Neural crest cell (in vitro differentiated cells): ENCODE measurements at regions not wholly inside any gene's neighbourhood (a gene's known extent, or its start where the extent isn't known, plus 50 kb on each side); places are given as distances from the start of the nearest gene placed in this dataset.

ENCODE experiments used
- DNase-seq: peaks from one replicate; pipeline ENCODE4 v3.0.0; 2021; ENCODE audit warnings: low read depth, mixed read lengths, low spot score
- H3K27ac Mint-ChIP-seq: one replicate; pipeline ENCODE4 v1.8.0; 2021; ENCODE audit warnings: mild to moderate bottlenecking, mixed read lengths; ENCODE audit not compliant: unreplicated experiment
- H3K27me3 Mint-ChIP-seq: 2 replicates; pipeline ENCODE4 v1.8.0; 2021; ENCODE audit warnings: low read depth, mild to moderate bottlenecking, mixed read lengths
- H3K36me3 Mint-ChIP-seq: 2 replicates; pipeline ENCODE4 v1.8.0; 2021; ENCODE audit warnings: low read depth, mild to moderate bottlenecking, mixed read lengths
- H3K4me1 Mint-ChIP-seq: 2 replicates; pipeline ENCODE4 v1.8.0; 2021; ENCODE audit warnings: mixed read lengths
- H3K4me3 Mint-ChIP-seq: one replicate; pipeline ENCODE4 v1.8.0; 2021; ENCODE audit warnings: mild to moderate bottlenecking, mixed read lengths
- H3K9me3 Mint-ChIP-seq: 2 replicates; pipeline ENCODE4 v1.8.0; 2021; ENCODE audit warnings: mixed read lengths
- TF ChIP-seq, protein P1 (sequence below): fragments of 200-600 bp; sonication (generic); conservative IDR thresholded peaks from 2 replicates; pipeline ENCODE4 v1.5.0; 2021; ENCODE audit warnings: antibody characterized with exemption, mild to moderate bottlenecking

DNA sequence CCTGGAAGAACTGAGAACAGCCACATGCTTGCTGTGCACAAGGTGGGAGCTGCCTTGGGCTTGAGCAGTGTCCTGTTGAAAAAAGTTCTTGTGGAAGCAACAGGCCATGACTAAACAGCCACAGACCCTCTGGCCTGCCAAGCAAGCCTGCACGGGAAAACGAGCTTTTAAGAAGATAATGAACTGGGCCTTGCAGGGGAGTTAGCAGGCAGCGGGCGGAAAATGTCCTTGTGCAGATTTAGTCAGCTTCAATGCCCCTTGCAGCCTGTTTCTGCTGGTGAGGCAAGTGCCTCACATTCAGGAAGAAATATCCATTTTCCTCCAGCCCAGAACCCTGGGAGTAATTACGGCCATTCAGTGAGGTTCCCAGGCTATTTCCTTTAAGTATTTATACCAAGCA is 126.2 kb upstream of the KLHL25 start:
- peaks cover 2% of the 10 kb centered on the region for H3K27me3 Mint-ChIP-seq
- no peak overlapping the region for H3K4me3 Mint-ChIP-seq
- peaks cover 8% of the 10 kb centered on the region for H3K4me1 Mint-ChIP-seq
- peaks cover 7% of the 10 kb centered on the region for H3K36me3 Mint-ChIP-seq
- H3K9me3 Mint-ChIP-seq = peaks cover 10% of the 10 kb centered on the region
- DNase-seq = no peak
- TF ChIP-seq, protein P1, sequence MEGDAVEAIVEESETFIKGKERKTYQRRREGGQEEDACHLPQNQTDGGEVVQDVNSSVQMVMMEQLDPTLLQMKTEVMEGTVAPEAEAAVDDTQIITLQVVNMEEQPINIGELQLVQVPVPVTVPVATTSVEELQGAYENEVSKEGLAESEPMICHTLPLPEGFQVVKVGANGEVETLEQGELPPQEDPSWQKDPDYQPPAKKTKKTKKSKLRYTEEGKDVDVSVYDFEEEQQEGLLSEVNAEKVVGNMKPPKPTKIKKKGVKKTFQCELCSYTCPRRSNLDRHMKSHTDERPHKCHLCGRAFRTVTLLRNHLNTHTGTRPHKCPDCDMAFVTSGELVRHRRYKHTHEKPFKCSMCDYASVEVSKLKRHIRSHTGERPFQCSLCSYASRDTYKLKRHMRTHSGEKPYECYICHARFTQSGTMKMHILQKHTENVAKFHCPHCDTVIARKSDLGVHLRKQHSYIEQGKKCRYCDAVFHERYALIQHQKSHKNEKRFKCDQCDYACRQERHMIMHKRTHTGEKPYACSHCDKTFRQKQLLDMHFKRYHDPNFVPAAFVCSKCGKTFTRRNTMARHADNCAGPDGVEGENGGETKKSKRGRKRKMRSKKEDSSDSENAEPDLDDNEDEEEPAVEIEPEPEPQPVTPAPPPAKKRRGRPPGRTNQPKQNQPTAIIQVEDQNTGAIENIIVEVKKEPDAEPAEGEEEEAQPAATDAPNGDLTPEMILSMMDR = no peak
- H3K27ac Mint-ChIP-seq = no peak overlapping the region

DNA sequence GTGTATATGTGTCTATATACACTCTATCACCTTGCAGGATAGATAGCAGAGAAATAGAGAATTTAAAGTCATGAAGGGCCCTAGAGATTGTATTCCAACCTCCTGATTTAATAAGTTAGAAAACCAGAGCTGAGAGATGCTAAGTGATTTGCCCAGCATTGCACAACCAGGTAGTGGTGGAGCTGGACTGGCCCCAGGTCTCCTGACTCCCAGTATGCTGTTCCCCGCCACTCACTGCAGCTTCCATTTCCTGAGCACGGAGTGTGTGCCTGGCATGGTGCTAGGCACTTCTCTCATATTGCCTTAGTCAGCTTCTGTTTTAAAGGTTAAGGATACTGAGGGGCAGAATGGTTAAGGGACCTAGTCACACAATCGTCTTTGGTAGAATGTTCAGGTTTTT is 129.4 kb upstream of the KLHL25 start:
- H3K9me3 Mint-ChIP-seq = peaks cover 2% of the 10 kb centered on the region
- no peak for DNase-seq
- H3K27me3 Mint-ChIP-seq = peaks cover 2% of the 10 kb centered on the region
- no peak overlapping the region for H3K4me3 Mint-ChIP-seq
- TF ChIP-seq, protein P1 = no peak
- H3K27ac Mint-ChIP-seq = no peak overlapping the region
- H3K36me3 Mint-ChIP-seq = no peaks in the 10 kb centered on the region
- H3K4me1 Mint-ChIP-seq = no peaks in the 10 kb centered on the region

DNA sequence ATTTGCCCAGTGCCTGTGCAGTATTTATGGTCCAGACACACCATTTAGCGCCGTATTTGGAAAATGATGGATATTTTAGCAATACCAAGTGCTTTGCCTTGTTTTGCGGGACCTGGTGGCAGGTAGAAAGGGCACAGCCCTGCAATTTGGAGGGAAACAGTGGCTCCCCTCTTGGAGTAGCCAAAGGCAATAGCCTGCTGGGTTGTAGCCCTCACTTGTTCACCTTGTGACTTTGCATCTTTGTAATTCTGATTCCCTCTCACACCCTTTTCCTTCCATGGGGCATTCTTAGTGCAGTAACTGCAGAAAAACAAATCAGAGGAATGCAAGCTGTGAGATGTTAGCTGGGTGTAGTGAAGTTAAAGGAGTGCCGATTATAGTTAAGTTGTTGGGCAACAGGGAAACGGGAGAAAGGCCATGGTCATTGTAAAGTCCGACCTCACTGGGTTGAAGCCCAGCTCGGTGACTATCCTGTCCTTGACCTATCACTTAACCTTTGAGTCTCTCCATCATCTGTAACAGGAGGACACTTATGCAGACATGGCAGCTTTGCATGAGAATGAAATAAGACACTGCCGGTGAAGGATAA is 131.0 kb upstream of the KLHL25 start:
- TF ChIP-seq, protein P1 = no peak
- H3K27me3 Mint-ChIP-seq = peaks cover 2% of the 10 kb centered on the region
- no peak overlapping the region for H3K27ac Mint-ChIP-seq
- no peak overlapping the region for H3K4me3 Mint-ChIP-seq
- no peaks in the 10 kb centered on the region for H3K36me3 Mint-ChIP-seq
- H3K4me1 Mint-ChIP-seq = no peaks in the 10 kb centered on the region
- H3K9me3 Mint-ChIP-seq = no peaks in the 10 kb centered on the region
- DNase-seq = no peak

DNA sequence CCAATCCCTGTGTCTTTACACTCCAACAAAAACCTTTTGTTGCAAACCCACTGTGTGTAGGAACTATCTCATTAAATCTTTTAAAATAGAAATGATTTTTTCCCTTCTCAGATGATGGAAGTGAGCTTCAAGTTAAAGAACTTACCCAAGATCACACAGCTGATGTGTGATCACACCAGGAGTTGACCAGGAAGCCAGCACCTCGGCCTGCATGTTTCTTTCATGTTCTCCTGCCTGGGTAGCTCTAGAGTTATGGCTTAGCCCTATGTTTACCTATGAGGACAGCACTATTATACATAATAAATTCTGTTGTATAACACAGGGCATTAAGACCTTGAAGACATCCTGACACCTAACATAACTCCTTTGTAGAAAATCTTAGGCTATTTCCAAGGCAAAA is 132.1 kb upstream of the KLHL25 start:
- Mint-ChIP-seq H3K9me3 (no peaks in the 10 kb centered on the region), H3K4me1 (no peaks in the 10 kb centered on the region), H3K36me3 (no peaks in the 10 kb centered on the region), H3K27me3 (peaks cover 2% of the 10 kb centered on the region), H3K4me3 (no peak overlapping the region), H3K27ac (no peak overlapping the region)
- DNase-seq = no peak
- TF ChIP-seq, protein P1 = no peak

DNA sequence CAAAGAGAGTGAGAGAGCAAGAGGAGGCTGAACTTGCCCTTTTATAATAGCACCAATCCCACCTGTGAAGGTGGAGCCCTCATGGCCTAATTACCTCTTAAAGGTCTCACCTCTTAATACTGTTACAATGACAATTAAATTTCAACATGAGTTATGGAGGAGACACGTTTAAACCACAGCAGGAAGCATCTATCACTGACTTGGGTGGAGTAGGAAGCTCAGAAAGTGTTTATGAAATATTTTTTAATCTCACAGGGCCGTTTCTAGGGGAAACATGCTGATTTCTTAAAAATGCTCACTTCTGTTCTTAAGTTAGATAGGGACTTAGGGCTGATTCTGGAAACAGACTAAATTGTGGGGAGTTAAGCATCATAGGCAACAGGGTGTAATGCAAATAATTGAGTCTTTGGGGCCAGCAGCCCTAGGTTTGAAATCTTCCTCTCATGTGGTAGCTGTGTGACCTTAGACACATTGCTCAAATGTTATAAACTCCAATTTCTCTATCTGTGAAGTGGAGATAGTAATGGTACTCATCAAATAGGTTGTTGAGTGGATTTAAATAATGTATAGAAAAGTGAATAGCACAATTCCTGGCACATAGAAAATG is 133.3 kb upstream of the KLHL25 start:
- no peak for DNase-seq
- TF ChIP-seq, protein P1 = no peak
- Mint-ChIP-seq H3K4me3 (no peak overlapping the region), H3K27ac (no peak overlapping the region), H3K9me3 (no peaks in the 10 kb centered on the region), H3K27me3 (peaks cover 2% of the 10 kb centered on the region), H3K36me3 (no peaks in the 10 kb centered on the region), H3K4me1 (no peaks in the 10 kb centered on the region)
